ENCODE measurements at regions not wholly inside any gene's neighbourhood (a gene's known extent, or its start where the extent isn't known, plus 50 kb on each side); places are given as distances from the start of the nearest gene placed in this dataset.

GRCh38 chr7:54674891-54675290 is 84.1 kb downstream of the SEC61G start:
- TF ChIP-seq POU2F2 (IDR thresholded peaks at IDR 0.05; ENCODE audit: borderline replicate concordance, low read depth, low read length) (no peak), BHLHE40 (IDR thresholded peaks at IDR 0.05; ENCODE audit: borderline replicate concordance in 1 of 2, low read depth in 2 of 2, low read length in 1 of 2) (no peak), CTCF (IDR thresholded peaks at IDR 0.05 in 2 of 3, conservative IDR thresholded peaks at IDR 0.05 in 1 of 3; ENCODE audit: control insufficient read depth in 2 of 3, extremely low read depth in 1 of 3, insufficient read depth in 1 of 3, low read depth in 3 of 3, low read length in 3 of 3) (no peak), SKIL (IDR thresholded peaks at IDR 0.05; ENCODE audit: low read depth, poor library complexity, severe bottlenecking) (no peak), ZNF207 (IDR thresholded peaks at IDR 0.05; ENCODE audit: borderline replicate concordance) (no peak), STAT3 (IDR thresholded peaks at IDR 0.05; ENCODE audit: low read depth, low read length) (no peak)

Data from GM12878 (cell line).